ENCODE measurements at regions not wholly inside any gene's neighbourhood (a gene's known extent, or its start where the extent isn't known, plus 50 kb on each side); places are given as distances from the start of the nearest gene placed in this dataset.
"Not testable (repeated sequence)": the region's sequence is repeated elsewhere in the genome, so short reads cannot be mapped to it uniquely, and the experiment has no call there.

- not testable (repeated sequence) for TF ChIP-seq CTCF (conservative IDR thresholded peaks at IDR 0.05; ENCODE audit: low read depth, low read length); USF2 (IDR thresholded peaks at IDR 0.05; ENCODE audit: low read depth, low read length); POLR2A (IDR thresholded peaks at IDR 0.05; ENCODE audit: low read depth, low read length); RAD21 (IDR thresholded peaks at IDR 0.05; ENCODE audit: low read length); MAZ (IDR thresholded peaks at IDR 0.05; ENCODE audit: borderline replicate concordance, low read depth, low read length); MAFK (IDR thresholded peaks at IDR 0.05; ENCODE audit: low read depth, low read length); MXI1 (IDR thresholded peaks at IDR 0.05; ENCODE audit: borderline replicate concordance, low read depth, low read length); RFX5 (IDR thresholded peaks at IDR 0.05; ENCODE audit: low read depth, low read length); SMC3 (IDR thresholded peaks at IDR 0.05; ENCODE audit: low read depth, low read length)
Observed at GRCh38 chr20:30905231-30905630, 352.2 kb upstream of the DEFB115 start.

All from IMR-90 (cell line).